ENCODE measurements at regions not wholly inside any gene's neighbourhood (a gene's known extent, or its start where the extent isn't known, plus 50 kb on each side); places are given as distances from the start of the nearest gene placed in this dataset.

GRCh38 chr2:220795705-220796104 lies 776.4 kb downstream of the EPHA4 start:
- no peak for TF ChIP-seq CTCF (conservative IDR thresholded peaks at IDR 0.05)
- Histone ChIP-seq H4K20me1 (ENCODE audit: control insufficient read depth, insufficient read depth, insufficient read length) (no peaks in the 10 kb centered on the region), H2BK15ac (ENCODE audit: low read depth, low read length) (no peak overlapping the region), H2BK12ac (ENCODE audit: insufficient read length, low read depth, low read length) (no peak overlapping the region), H3K79me1 (ENCODE audit: insufficient read depth, low read depth, low read length, poor library complexity, severe bottlenecking) (no peaks in the 10 kb centered on the region), H3K79me2 (ENCODE audit: insufficient read depth, low read length) (no peaks in the 10 kb centered on the region), H3K27ac (ENCODE audit: insufficient read length, low read depth, low read length) (no peak overlapping the region), H2AFZ (ENCODE audit: low read length) (no peak overlapping the region), H3T11ph (ENCODE audit: low read length) (no peak overlapping the region), H4K8ac (replicated peaks; ENCODE audit: insufficient read length, low read depth, low read length) (no peak overlapping the region), H3K9ac (ENCODE audit: extremely low read depth, insufficient read length, low read length) (no peak overlapping the region), H3K18ac (ENCODE audit: insufficient read length, low read depth, low read length) (no peak overlapping the region), H4K5ac (ENCODE audit: insufficient read length, low read depth, low read length) (no peak overlapping the region), H3K14ac (ENCODE audit: insufficient read depth, low read length) (no peak overlapping the region), H2AK5ac (ENCODE audit: insufficient read length, low read length) (no peak overlapping the region), H2BK120ac (ENCODE audit: low read depth, low read length, poor library complexity, severe bottlenecking) (no peak overlapping the region), H3K4me2 (ENCODE audit: insufficient read depth, insufficient read length, low read length) (no peak overlapping the region), H3K27me3 (ENCODE audit: insufficient read depth, low read length) (no peaks in the 10 kb centered on the region), H3K23me2 (ENCODE audit: insufficient read length, low read depth, low read length, poor library complexity, severe bottlenecking) (no peaks in the 10 kb centered on the region), H3K4ac (ENCODE audit: low read depth, low read length) (no peak overlapping the region), H4K91ac (ENCODE audit: insufficient read length, low read depth, low read length) (no peak overlapping the region), H2BK20ac (ENCODE audit: low read depth, low read length, poor library complexity, severe bottlenecking) (no peak overlapping the region), H3K4me1 (ENCODE audit: insufficient read depth, low read length) (no peaks in the 10 kb centered on the region), H3K23ac (ENCODE audit: insufficient read length, low read depth, low read length) (no peak overlapping the region), H3K56ac (ENCODE audit: insufficient read length, low read depth, low read length) (no peak overlapping the region), H3K9me3 (ENCODE audit: control insufficient read depth, low read depth, low read length) (no peaks in the 10 kb centered on the region), H2BK5ac (ENCODE audit: insufficient read length, low read length) (no peak overlapping the region)
- H3K27ac Mint-ChIP-seq, result no peak overlapping the region
- no CpG with 5 or more reads among the region's 3 CpGs for WGBS (ENCODE audit: extremely low coverage, insufficient read length, low lambda C conversion rate)
- no peaks in the 10 kb centered on the region; the same call in 1 of the 2 replicates for H3K27me3 Mint-ChIP-seq (ENCODE audit: low read depth)
- no peak overlapping the region for H3K4me3 Mint-ChIP-seq
- no peak for DNase-seq
- peaks cover 0 to 1% (median 0%) of the 10 kb centered on the region in 3 experiments; a peak in 3 of 7 replicates for H3K36me3 Mint-ChIP-seq (ENCODE audit: insufficient read depth in 1 of 3, low read depth in 3 of 3)
- no peaks in the 10 kb centered on the region; a peak in 1 of 5 replicates for H3K9me3 Mint-ChIP-seq
- peaks cover 2 to 9% of the 10 kb centered on the region in 2 experiments; a peak in 3 of 4 replicates for H3K4me1 Mint-ChIP-seq
